ENCODE measurements at regions not wholly inside any gene's neighbourhood (a gene's known extent, or its start where the extent isn't known, plus 50 kb on each side); places are given as distances from the start of the nearest gene placed in this dataset.

DNA sequence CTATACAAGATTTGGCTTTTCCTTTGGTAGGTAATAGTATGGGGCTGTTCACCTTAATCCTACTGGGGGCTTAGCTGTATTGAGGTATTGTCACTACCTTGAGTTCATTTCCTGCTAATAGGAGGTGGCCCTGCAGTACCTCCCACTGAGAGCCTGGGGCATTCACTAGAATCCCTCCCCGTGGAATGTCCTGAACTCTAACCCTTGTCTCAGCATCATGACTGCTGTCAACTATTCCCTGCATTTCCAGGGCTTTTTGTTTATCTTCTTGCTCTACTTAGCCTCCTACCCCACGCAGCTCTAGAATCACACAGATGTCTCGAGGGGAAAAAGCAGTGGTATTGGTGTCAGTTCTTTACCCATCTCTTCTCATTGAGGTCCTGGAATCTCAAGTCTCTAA lies 542.3 kb downstream of the METTL4 start:
- TF ChIP-seq POLR2AphosphoS5 (IDR thresholded peaks at IDR 0.05; ENCODE audit: borderline replicate concordance, low read depth, low read length) = no peak
- TF ChIP-seq EZH2 (IDR thresholded peaks at IDR 0.05) = no peak
